K562 (cell line): ENCODE measurements at regions not wholly inside any gene's neighbourhood (a gene's known extent, or its start where the extent isn't known, plus 50 kb on each side); places are given as distances from the start of the nearest gene placed in this dataset.

Source experiments
- BRCA1 ChIP-seq, 2 experiments: fragments of 450-650 bp in 1 of 2; sonication (generic) in 1 of 2; formaldehyde crosslinking in 1 of 2; IDR thresholded peaks; 2 replicates each; pipeline versions ENCODE4 v1.5.0 to v1.6.1; 2017 to 2020; ENCODE audit warnings: mild to moderate bottlenecking in 1 of 2, missing genetic modification reagents in 1 of 2
- FOXK2 ChIP-seq, 2 experiments: fragments of 450-650 bp; IDR thresholded peaks in 1 of 2; conservative IDR thresholded peaks in 1 of 2; 2 replicates each; pipeline ENCODE4 v1.6.1; 2016; ENCODE audit warnings: low read depth in 2 of 2, mild to moderate bottlenecking in 1 of 2
- GABPA ChIP-seq: fragments of 200-800 bp; sonication (Bioruptor generic); conservative IDR thresholded peaks from 2 replicates; pipeline ENCODE4 v1.6.1; 2016; ENCODE audit warnings: low read depth, missing genetic modification characterization, missing compliant biosample characterization
- JUND ChIP-seq, 2 experiments: IDR thresholded peaks; 2 replicates in 1 of 2; 3 replicates in 1 of 2; pipeline ENCODE4 v1.6.1; 2011; ENCODE audit warnings: borderline replicate concordance in 2 of 2, low read depth in 2 of 2, low read length in 2 of 2, improper control_type of control experiment in 1 of 2, missing biosample characterization in 1 of 2, missing genetic modification characterization in 1 of 2, missing genetic modification reagents in 1 of 2
- RFX5 ChIP-seq: IDR thresholded peaks from 2 replicates; pipeline ENCODE4 v1.6.1; 2011; ENCODE audit warnings: low read depth, mild to moderate bottlenecking, improper control_type of control experiment, low read length
- TGIF2 ChIP-seq: sonication (generic); formaldehyde crosslinking; IDR thresholded peaks from 2 replicates; pipeline ENCODE4 v1.8.1; 2022; ENCODE audit warnings: mild to moderate bottlenecking, missing genetic modification reagents, moderate library complexity
- ZNF146 ChIP-seq: IDR thresholded peaks from one replicate; pipeline ENCODE4 v1.6.1; 2018; ENCODE audit warnings: missing compliant biosample characterization; ENCODE audit not compliant: unreplicated experiment
- ZNF184 ChIP-seq: sonication (generic); formaldehyde crosslinking; IDR thresholded peaks from 2 replicates; pipeline ENCODE4 v1.5.0; 2020; ENCODE audit warnings: missing genetic modification reagents
- ZNF212 ChIP-seq: fragments of 450-650 bp; formaldehyde crosslinking; IDR thresholded peaks from 2 replicates; pipeline ENCODE4 v1.4.0; 2020; ENCODE audit warnings: mild to moderate bottlenecking
- TF ChIP-seq, protein P1 (sequence below): fragments of 450-650 bp; formaldehyde crosslinking; IDR thresholded peaks from 2 replicates; pipeline ENCODE4 v1.4.0; 2022; ENCODE audit warnings: missing genetic modification characterization
- TF ChIP-seq, protein P2 (sequence below): fragments of 450-650 bp; IDR thresholded peaks from 2 replicates; pipeline ENCODE4 v1.6.1; 2018; ENCODE audit not compliant: partially characterized antibody
- TF ChIP-seq, protein P3 (sequence below): fragments of 250-450 bp; sonication (Bioruptor Pico); IDR thresholded peaks from 2 replicates; pipeline ENCODE4 v1.5.0; 2020; ENCODE audit warnings: mild to moderate bottlenecking, borderline replicate concordance
- TF ChIP-seq, protein P4 (sequence below), 3 experiments: fragments of 200-800 bp in 1 of 3; sonication (Bioruptor generic) in 1 of 3; sonication (generic) in 1 of 3; formaldehyde crosslinking in 1 of 3; IDR thresholded peaks; 2 replicates each; pipeline versions ENCODE4 v1.6.1 to v1.8.0; 2016 to 2022; ENCODE audit warnings: mild to moderate bottlenecking in 2 of 3, missing compliant biosample characterization in 2 of 3, missing genetic modification characterization in 2 of 3, missing genetic modification reagents in 1 of 3
- TF ChIP-seq, protein P5 (sequence below): fragments of 450-650 bp; IDR thresholded peaks from 2 replicates; pipeline ENCODE4 v1.6.1; 2017; ENCODE audit warnings: antibody characterized with exemption

DNA sequence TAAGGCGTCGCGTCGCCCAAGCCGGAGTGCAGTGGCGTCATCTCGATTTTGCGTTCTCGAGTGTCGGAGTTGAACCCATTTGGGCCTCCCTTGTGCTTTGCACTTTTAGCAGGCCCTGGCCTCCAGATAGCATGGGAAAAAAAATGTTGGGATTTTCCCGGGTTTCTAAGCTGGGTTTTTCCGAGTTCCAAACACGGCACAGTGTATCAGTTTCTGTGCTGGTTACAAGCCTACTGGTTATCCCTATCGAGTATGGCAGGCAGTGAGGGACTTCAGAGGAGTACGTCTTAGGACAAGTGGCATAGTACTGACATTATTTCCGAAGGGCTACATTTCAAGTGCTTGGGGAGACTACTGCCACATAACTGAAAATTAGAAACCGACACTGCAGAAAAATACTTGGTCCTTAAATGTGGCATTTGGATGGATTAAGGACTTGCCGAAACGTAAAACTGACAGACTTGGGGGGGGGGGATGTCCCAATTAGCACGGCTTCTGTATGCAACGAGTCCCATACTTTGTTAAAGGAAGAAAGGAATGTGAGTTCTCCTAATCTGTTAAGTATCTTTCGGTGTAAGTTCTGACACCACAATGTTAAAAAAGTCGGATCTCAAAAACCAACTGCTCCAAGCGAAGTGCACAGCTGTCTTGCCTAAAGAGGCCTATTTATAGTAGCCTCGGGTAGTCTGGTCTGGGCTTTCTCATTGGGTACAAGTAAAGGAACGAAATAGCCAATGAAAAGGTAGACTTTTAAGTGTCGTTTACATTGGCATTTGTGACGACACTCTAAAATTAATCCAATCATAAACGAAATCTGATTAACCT, 70.2 kb downstream of the HFE start (continued):
- TF ChIP-seq, protein P1, sequence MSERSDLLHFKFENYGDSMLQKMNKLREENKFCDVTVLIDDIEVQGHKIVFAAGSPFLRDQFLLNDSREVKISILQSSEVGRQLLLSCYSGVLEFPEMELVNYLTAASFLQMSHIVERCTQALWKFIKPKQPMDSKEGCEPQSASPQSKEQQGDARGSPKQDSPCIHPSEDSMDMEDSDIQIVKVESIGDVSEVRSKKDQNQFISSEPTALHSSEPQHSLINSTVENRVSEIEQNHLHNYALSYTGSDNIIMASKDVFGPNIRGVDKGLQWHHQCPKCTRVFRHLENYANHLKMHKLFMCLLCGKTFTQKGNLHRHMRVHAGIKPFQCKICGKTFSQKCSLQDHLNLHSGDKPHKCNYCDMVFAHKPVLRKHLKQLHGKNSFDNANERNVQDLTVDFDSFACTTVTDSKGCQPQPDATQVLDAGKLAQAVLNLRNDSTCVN (CRISPR knock-in tag), result peak; percentile 98
- TF ChIP-seq ZNF184 (CRISPR knock-in tag), result no peak
- TF ChIP-seq, protein P2, sequence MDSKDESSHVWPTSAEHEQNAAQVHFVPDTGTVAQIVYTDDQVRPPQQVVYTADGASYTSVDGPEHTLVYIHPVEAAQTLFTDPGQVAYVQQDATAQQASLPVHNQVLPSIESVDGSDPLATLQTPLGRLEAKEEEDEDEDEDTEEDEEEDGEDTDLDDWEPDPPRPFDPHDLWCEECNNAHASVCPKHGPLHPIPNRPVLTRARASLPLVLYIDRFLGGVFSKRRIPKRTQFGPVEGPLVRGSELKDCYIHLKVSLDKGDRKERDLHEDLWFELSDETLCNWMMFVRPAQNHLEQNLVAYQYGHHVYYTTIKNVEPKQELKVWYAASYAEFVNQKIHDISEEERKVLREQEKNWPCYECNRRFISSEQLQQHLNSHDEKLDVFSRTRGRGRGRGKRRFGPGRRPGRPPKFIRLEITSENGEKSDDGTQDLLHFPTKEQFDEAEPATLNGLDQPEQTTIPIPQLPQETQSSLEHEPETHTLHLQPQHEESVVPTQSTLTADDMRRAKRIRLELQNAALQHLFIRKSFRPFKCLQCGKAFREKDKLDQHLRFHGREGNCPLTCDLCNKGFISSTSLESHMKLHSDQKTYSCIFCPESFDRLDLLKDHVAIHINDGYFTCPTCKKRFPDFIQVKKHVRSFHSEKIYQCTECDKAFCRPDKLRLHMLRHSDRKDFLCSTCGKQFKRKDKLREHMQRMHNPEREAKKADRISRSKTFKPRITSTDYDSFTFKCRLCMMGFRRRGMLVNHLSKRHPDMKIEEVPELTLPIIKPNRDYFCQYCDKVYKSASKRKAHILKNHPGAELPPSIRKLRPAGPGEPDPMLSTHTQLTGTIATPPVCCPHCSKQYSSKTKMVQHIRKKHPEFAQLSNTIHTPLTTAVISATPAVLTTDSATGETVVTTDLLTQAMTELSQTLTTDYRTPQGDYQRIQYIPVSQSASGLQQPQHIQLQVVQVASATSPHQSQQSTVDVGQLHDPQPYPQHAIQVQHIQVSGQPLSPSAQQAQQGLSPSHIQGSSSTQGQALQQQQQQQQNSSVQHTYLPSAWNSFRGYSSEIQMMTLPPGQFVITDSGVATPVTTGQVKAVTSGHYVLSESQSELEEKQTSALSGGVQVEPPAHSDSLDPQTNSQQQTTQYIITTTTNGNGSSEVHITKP, result peak; percentile 45
- peak; percentile 35; the same call in 1 of the 2 replicates for TF ChIP-seq JUND (IDR thresholded peaks at IDR 0.05; ENCODE audit: borderline replicate concordance, low read depth, low read length)
- TF ChIP-seq JUND (tag; IDR thresholded peaks at IDR 0.05; ENCODE audit: borderline replicate concordance, low read depth, low read length), result no peak
- TF ChIP-seq ZNF212 (CRISPR knock-in tag), result peak; percentile 83; the same call in 1 of the 2 replicates
- 0 out of 2 replicates have a peak, but pooled peaks have one; percentile 32 for TF ChIP-seq GABPA (tag)
- TF ChIP-seq TGIF2 (CRISPR knock-in tag), result peak; percentile 88
- peak; percentile 9; the same call in 1 of the 2 replicates for TF ChIP-seq RFX5
- no peak for TF ChIP-seq ZNF146 (CRISPR knock-in tag)
- TF ChIP-seq, protein P3, sequence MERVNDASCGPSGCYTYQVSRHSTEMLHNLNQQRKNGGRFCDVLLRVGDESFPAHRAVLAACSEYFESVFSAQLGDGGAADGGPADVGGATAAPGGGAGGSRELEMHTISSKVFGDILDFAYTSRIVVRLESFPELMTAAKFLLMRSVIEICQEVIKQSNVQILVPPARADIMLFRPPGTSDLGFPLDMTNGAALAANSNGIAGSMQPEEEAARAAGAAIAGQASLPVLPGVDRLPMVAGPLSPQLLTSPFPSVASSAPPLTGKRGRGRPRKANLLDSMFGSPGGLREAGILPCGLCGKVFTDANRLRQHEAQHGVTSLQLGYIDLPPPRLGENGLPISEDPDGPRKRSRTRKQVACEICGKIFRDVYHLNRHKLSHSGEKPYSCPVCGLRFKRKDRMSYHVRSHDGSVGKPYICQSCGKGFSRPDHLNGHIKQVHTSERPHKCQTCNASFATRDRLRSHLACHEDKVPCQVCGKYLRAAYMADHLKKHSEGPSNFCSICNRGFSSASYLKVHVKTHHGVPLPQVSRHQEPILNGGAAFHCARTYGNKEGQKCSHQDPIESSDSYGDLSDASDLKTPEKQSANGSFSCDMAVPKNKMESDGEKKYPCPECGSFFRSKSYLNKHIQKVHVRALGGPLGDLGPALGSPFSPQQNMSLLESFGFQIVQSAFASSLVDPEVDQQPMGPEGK (CRISPR knock-in tag), result peak; percentile 95
- TF ChIP-seq, protein P4, sequence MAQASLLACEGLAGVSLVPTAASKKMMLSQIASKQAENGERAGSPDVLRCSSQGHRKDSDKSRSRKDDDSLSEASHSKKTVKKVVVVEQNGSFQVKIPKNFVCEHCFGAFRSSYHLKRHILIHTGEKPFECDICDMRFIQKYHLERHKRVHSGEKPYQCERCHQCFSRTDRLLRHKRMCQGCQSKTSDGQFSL (CRISPR knock-in tag; IDR thresholded peaks at IDR 0.05), result peak; percentile 97
- TF ChIP-seq, protein P4 (tag; IDR thresholded peaks at IDR 0.05), result peak; percentile 60 to 88; a peak in 2 of 4 replicates
- TF ChIP-seq, protein P5, sequence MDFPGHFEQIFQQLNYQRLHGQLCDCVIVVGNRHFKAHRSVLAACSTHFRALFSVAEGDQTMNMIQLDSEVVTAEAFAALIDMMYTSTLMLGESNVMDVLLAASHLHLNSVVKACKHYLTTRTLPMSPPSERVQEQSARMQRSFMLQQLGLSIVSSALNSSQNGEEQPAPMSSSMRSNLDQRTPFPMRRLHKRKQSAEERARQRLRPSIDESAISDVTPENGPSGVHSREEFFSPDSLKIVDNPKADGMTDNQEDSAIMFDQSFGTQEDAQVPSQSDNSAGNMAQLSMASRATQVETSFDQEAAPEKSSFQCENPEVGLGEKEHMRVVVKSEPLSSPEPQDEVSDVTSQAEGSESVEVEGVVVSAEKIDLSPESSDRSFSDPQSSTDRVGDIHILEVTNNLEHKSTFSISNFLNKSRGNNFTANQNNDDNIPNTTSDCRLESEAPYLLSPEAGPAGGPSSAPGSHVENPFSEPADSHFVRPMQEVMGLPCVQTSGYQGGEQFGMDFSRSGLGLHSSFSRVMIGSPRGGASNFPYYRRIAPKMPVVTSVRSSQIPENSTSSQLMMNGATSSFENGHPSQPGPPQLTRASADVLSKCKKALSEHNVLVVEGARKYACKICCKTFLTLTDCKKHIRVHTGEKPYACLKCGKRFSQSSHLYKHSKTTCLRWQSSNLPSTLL, result 0 out of 2 replicates have a peak, but pooled peaks have one; percentile 36
- no peak for TF ChIP-seq BRCA1 (IDR thresholded peaks at IDR 0.05)
- TF ChIP-seq BRCA1 (CRISPR knock-in tag; IDR thresholded peaks at IDR 0.05), result no peak
- no peak; a peak in 1 of 4 replicates for TF ChIP-seq FOXK2 (conservative IDR thresholded peaks at IDR 0.05 in 1 of 2, IDR thresholded peaks at IDR 0.05 in 1 of 2; ENCODE audit: low read depth in 2 of 2)
